A673 (cell line): ENCODE measurements at regions not wholly inside any gene's neighbourhood (a gene's known extent, or its start where the extent isn't known, plus 50 kb on each side); places are given as distances from the start of the nearest gene placed in this dataset.

Source experiments
- BruUV-seq: library from RNA; stranded (reverse); fragments of 400-500 nt; replicated peaks from 2 replicates; lab custom pipeline; 2021; lab: Mats Ljungman, UMichigan
- CTCF ChIA-PET: fragments of 300-600 bp; sonication (Branson Sonifier 250); formaldehyde crosslinking; loops from one replicate; lab custom pipeline; 2022; ENCODE audit warnings: antibody characterized with exemption; lab: Charles Lee
- POLR2A ChIA-PET: fragments of 300-600 bp; sonication (Branson Sonifier 250); formaldehyde crosslinking; loops from one replicate; lab custom pipeline; 2022; ENCODE audit warnings: antibody characterized with exemption; ENCODE audit not compliant: low non-redundant PET; lab: Charles Lee
- DNase-seq: peaks from one replicate; pipeline ENCODE4 v3.0.0-alpha.2; 2015; ENCODE audit warnings: low spot score
- H3K27ac ChIP-seq: fragments of 200-600 bp; sonication (generic); 2 replicates; pipeline ENCODE4 v1.5.1; 2016; ENCODE audit warnings: mixed run types, low read depth, mild to moderate bottlenecking, mixed read lengths, antibody characterized with exemption, low read length; ENCODE audit not compliant: poor library complexity, severe bottlenecking
- H3K27me3 ChIP-seq: fragments of 200-600 bp; sonication (generic); replicated peaks from 2 replicates; pipeline ENCODE4 v1.6.1; 2017; ENCODE audit warnings: mixed run types, low read depth, mild to moderate bottlenecking, mixed read lengths, antibody characterized with exemption, low read length; ENCODE audit not compliant: insufficient read depth, poor library complexity
- H3K36me3 ChIP-seq: fragments of 200-600 bp; sonication (generic); 2 replicates; pipeline ENCODE4 v1.6.1; 2016; ENCODE audit warnings: mixed run types, mild to moderate bottlenecking, mixed read lengths, antibody characterized with exemption, low read length; ENCODE audit not compliant: insufficient read depth, poor library complexity, severe bottlenecking
- H3K4me1 ChIP-seq: fragments of 200-600 bp; sonication (generic); 2 replicates; pipeline ENCODE4 v1.6.1; 2017; ENCODE audit warnings: mixed run types, mild to moderate bottlenecking, mixed read lengths, antibody characterized with exemption, low read length; ENCODE audit not compliant: insufficient read depth, poor library complexity, severe bottlenecking
- H3K4me3 ChIP-seq: fragments of 200-600 bp; sonication (generic); 2 replicates; pipeline ENCODE4 v1.5.1; 2016; ENCODE audit warnings: low read depth, mixed run types, mild to moderate bottlenecking, mixed read lengths, low read length; ENCODE audit not compliant: poor library complexity, severe bottlenecking
- H3K9me3 ChIP-seq: fragments of 200-600 bp; sonication (generic); 2 replicates; pipeline ENCODE4 v1.6.1; 2016; ENCODE audit warnings: mixed run types, low read depth, mild to moderate bottlenecking, mixed read lengths, antibody characterized with exemption, low read length; ENCODE audit not compliant: poor library complexity, severe bottlenecking
- CTCF ChIP-seq: fragments of 300-800, 200-600 bp; sonication (generic); conservative IDR thresholded peaks from 2 replicates; pipeline ENCODE4 v1.5.1; 2017; ENCODE audit warnings: low read depth, mild to moderate bottlenecking, antibody characterized with exemption, low read length, moderate library complexity, mixed read lengths
- EZH2 ChIP-seq: fragments of 200-600 bp; sonication (generic); IDR thresholded peaks from 2 replicates; pipeline ENCODE4 v1.6.1; 2017; ENCODE audit warnings: borderline replicate concordance, low read depth, mild to moderate bottlenecking, mixed read lengths, antibody characterized with exemption, low read length; ENCODE audit not compliant: poor library complexity, severe bottlenecking
- intact Hi-C: fragments of 100-400 bp; cut with micrococcal nuclease; formaldehyde crosslinking; loops from one replicate; pipeline ENCODE4 v1.10.0; 2022; ENCODE audit not compliant: unreplicated experiment

GRCh38 chr9:28909526-28909925, 1336.2 kb upstream of the C9orf72 start:
- TF ChIP-seq EZH2 (no peak), CTCF (no peak)
- H3K27me3 ChIP-seq = no peaks in the 10 kb centered on the region
- peaks cover 8% of the 10 kb centered on the region for H3K9me3 ChIP-seq
- H3K4me3 ChIP-seq = no peak overlapping the region
- BruUV-seq = no TSS peak
- intact Hi-C loops = no loop called here
- H3K27ac ChIP-seq = no peak overlapping the region
- POLR2A ChIA-PET = no interaction called here
- DNase-seq = no peak
- peaks cover 8% of the 10 kb centered on the region for H3K4me1 ChIP-seq
- CTCF ChIA-PET = no interaction called here
- no peaks in the 10 kb centered on the region for H3K36me3 ChIP-seq

- peaks cover 8% of the 10 kb centered on the region for H3K9me3 ChIP-seq
- POLR2A ChIA-PET = no interaction called here
- H3K27ac ChIP-seq = no peak overlapping the region
- DNase-seq = no peak
- peaks cover 8% of the 10 kb centered on the region for H3K4me1 ChIP-seq
- H3K4me3 ChIP-seq = no peak overlapping the region
- intact Hi-C loops = no loop called here
- CTCF ChIA-PET = no interaction called here
- no peak for TF ChIP-seq CTCF
- no peak for TF ChIP-seq EZH2
- no TSS peak for BruUV-seq
- H3K27me3 ChIP-seq = no peaks in the 10 kb centered on the region
- no peaks in the 10 kb centered on the region for H3K36me3 ChIP-seq
These were observed 1339.3 kb upstream of the C9orf72 start for GRCh38 chr9:28912621-28913020.

GRCh38 chr9:28915202-28915930, 1342.1 kb upstream of the C9orf72 start:
- ChIA-PET CTCF (no interaction called here), POLR2A (no interaction called here)
- no TSS peak for BruUV-seq
- Histone ChIP-seq H3K27ac (no peak overlapping the region), H3K27me3 (no peaks in the 10 kb centered on the region), H3K36me3 (peaks cover 6% of the 10 kb centered on the region), H3K4me1 (no peaks in the 10 kb centered on the region), H3K4me3 (no peak overlapping the region), H3K9me3 (peaks cover 10% of the 10 kb centered on the region)
- intact Hi-C loops = loop anchor here (5.0 kb wide), 1 partner anchor 48 kb away; no protein-coding TSS in a partner anchor
- DNase-seq = no peak
- TF ChIP-seq EZH2 (no peak), CTCF (no peak)
